ENCODE measurements at regions not wholly inside any gene's neighbourhood (a gene's known extent, or its start where the extent isn't known, plus 50 kb on each side); places are given as distances from the start of the nearest gene placed in this dataset.

DNA sequence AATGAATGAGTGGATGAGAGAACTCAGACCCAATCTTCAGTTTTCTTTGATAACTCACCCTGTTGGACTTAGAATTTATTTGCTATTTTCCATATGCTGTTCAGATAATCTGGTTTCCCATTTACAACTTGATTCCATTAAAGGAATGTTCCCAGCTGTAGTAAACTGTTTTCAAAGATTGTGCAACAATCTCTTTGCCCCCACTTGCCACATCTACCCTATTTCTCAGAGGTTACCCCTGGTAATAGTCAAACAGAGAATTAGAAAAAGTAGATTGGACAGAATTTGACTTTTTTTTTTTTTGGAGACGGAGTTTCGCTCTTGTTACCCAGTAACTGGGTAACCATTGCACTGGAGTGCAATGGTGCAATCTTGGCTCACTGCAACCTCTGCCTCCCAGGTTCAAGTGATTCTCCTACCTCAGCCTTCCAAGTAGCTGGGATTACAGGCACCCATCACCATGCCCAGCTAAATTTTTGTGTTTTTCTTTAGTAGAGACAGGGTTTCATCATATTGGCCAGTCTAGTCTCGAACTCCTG is 93.4 kb upstream of the SIX2 start:
- 65% methylated on average over 3 of the region's 3 CpGs for WGBS
- TF ChIP-seq EGR1 (IDR thresholded peaks at IDR 0.05; ENCODE audit: low read depth in 2 of 2) (no peak), RAD21 (IDR thresholded peaks at IDR 0.05) (no peak), HNF4A (conservative IDR thresholded peaks at IDR 0.05) (peak; percentile 39 to 55), SP1 (IDR thresholded peaks at IDR 0.05) (no peak), GABPA (IDR thresholded peaks at IDR 0.05 in 1 of 2, conservative IDR thresholded peaks at IDR 0.05 in 1 of 2) (no peak), YY1 (IDR thresholded peaks at IDR 0.05) (no peak), RXRA (IDR thresholded peaks at IDR 0.05) (peak in 1 of 2 donors; percentile 40), TAF1 (conservative IDR thresholded peaks at IDR 0.05) (no peak)
- TF ChIP-seq, protein P1, sequence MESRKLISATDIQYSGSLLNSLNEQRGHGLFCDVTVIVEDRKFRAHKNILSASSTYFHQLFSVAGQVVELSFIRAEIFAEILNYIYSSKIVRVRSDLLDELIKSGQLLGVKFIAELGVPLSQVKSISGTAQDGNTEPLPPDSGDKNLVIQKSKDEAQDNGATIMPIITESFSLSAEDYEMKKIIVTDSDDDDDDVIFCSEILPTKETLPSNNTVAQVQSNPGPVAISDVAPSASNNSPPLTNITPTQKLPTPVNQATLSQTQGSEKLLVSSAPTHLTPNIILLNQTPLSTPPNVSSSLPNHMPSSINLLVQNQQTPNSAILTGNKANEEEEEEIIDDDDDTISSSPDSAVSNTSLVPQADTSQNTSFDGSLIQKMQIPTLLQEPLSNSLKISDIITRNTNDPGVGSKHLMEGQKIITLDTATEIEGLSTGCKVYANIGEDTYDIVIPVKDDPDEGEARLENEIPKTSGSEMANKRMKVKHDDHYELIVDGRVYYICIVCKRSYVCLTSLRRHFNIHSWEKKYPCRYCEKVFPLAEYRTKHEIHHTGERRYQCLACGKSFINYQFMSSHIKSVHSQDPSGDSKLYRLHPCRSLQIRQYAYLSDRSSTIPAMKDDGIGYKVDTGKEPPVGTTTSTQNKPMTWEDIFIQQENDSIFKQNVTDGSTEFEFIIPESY (IDR thresholded peaks at IDR 0.05), result no peak
- H3K4me3 ChIP-seq (ENCODE audit: low read depth in 1 of 3, low read length in 3 of 3), result no peak overlapping the region
- no peak overlapping the region for H3K9ac ChIP-seq (ENCODE audit: low read depth in 1 of 2, low read length in 2 of 2)
- H3K9me3 ChIP-seq (ENCODE audit: control insufficient read depth in 4 of 4, low read length in 3 of 4), result no peaks in the 10 kb centered on the region
- no peaks in the 10 kb centered on the region for H3K36me3 ChIP-seq (ENCODE audit: control insufficient read depth in 4 of 4, insufficient read depth in 3 of 4, low read depth in 1 of 4, low read length in 3 of 4)
- no peak overlapping the region for H3K27ac ChIP-seq (ENCODE audit: low read depth in 1 of 2, low read length in 2 of 2)
- no peaks in the 10 kb centered on the region for H3K4me1 ChIP-seq (ENCODE audit: control insufficient read depth in 4 of 4, insufficient read depth in 4 of 4, low read length in 3 of 4)
- no peak for DNase-seq (ENCODE audit: low spot score)
- H3K27me3 ChIP-seq (ENCODE audit: control insufficient read depth in 4 of 4, insufficient read depth in 4 of 4, low read length in 3 of 4), result no peaks in the 10 kb centered on the region

DNA sequence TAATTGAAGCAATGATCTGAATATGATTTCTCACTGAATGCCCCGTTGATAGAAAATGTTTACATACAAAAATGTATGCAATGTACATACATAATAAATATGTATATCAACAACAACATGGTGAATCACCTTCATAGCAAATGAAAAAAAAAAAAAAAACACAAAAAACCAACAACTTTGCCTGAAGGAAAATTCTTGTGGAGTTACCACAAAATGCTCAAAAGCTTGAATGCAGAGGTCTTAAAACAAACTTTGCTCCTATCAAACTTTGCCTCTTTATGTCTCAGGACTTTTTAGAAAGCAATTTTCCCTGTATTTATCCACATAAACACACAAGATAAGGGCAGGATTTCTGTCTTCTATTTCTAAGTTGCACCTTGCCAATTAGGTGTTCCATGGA is 92.9 kb upstream of the SIX2 start:
- no peaks in the 10 kb centered on the region for H3K9me3 ChIP-seq (ENCODE audit: control insufficient read depth in 4 of 4, low read length in 3 of 4)
- H3K27me3 ChIP-seq (ENCODE audit: control insufficient read depth in 4 of 4, insufficient read depth in 4 of 4, low read length in 3 of 4), result no peaks in the 10 kb centered on the region
- 85% methylated on average over 1 of the region's 1 CpG for WGBS
- no peaks in the 10 kb centered on the region for H3K36me3 ChIP-seq (ENCODE audit: control insufficient read depth in 4 of 4, insufficient read depth in 3 of 4, low read depth in 1 of 4, low read length in 3 of 4)
- H3K4me3 ChIP-seq (ENCODE audit: low read depth in 1 of 3, low read length in 3 of 3), result no peak overlapping the region
- no peak for DNase-seq (ENCODE audit: low spot score)
- TF ChIP-seq CTCF (IDR thresholded peaks at IDR 0.05; ENCODE audit: low read depth, low read length, missing input control) (no peak), RXRA (IDR thresholded peaks at IDR 0.05) (no peak), NR2F2 (IDR thresholded peaks at IDR 0.05) (no peak), REST (IDR thresholded peaks at IDR 0.05) (no peak), RAD21 (IDR thresholded peaks at IDR 0.05) (no peak), FOXA2 (IDR thresholded peaks at IDR 0.05) (no peak), JUND (IDR thresholded peaks at IDR 0.05) (no peak), YY1 (IDR thresholded peaks at IDR 0.05) (no peak), FOXA1 (IDR thresholded peaks at IDR 0.05) (no peak)
- TF ChIP-seq, protein P2, sequence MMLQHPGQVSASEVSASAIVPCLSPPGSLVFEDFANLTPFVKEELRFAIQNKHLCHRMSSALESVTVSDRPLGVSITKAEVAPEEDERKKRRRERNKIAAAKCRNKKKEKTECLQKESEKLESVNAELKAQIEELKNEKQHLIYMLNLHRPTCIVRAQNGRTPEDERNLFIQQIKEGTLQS (IDR thresholded peaks at IDR 0.05), result no peak
- TF ChIP-seq, protein P1 (IDR thresholded peaks at IDR 0.05), result no peak
- no peaks in the 10 kb centered on the region for H3K4me1 ChIP-seq (ENCODE audit: control insufficient read depth in 4 of 4, insufficient read depth in 4 of 4, low read length in 3 of 4)
- no peak overlapping the region for H3K9ac ChIP-seq (ENCODE audit: low read depth in 1 of 2, low read length in 2 of 2)
- H3K27ac ChIP-seq (ENCODE audit: low read depth in 1 of 2, low read length in 2 of 2), result no peak overlapping the region
